HUDEP-2 (cell line): ENCODE measurements at regions not wholly inside any gene's neighbourhood (a gene's known extent, or its start where the extent isn't known, plus 50 kb on each side); places are given as distances from the start of the nearest gene placed in this dataset.

Source experiments
- DNase-seq, 76 experiments: peaks; one replicate each; lab custom pipeline; 2025; ENCODE audit not compliant: unreplicated experiment in 76 of 76; lab: John Stamatoyannopoulos, UW

DNA sequence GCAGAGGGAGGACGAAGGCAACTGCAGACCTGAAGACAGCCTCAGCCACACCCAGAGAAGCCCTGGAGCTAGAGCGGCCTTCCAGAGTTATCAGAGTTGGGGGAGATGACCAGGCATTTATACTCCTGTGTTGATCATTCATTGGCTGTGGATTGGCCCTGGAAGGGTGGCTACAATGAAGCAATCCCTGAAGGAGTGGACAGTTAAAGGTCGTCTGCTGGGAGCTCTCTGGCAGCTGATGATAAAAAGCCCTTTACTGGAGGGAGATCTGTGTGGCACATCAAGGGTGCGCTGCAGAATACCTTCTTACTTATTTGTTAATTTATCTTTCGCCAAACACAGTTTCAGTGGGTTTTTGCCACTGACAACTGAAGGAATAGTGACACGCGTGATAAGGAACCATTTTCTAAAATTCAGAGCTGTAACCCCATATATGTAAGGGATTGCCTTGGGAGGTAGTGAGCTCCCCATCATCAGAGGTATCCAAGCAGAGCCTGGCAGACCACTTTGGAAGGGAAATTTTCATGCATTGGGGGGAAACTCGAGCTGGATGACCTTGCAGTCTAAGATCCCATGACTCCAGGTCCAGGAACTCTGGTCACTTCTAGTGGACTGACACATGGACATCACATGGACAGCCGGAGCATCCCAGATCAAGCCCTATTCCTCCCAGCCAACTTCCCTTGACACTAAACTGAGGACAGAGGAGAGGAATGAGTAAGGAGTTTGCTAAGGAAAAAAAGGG lies 126.4 kb upstream of the GADD45A start:
- no peak for DNase-seq

GRCh38 chr1:67559222-67559700 lies 125.7 kb upstream of the GADD45A start:
- no peak for DNase-seq

DNA sequence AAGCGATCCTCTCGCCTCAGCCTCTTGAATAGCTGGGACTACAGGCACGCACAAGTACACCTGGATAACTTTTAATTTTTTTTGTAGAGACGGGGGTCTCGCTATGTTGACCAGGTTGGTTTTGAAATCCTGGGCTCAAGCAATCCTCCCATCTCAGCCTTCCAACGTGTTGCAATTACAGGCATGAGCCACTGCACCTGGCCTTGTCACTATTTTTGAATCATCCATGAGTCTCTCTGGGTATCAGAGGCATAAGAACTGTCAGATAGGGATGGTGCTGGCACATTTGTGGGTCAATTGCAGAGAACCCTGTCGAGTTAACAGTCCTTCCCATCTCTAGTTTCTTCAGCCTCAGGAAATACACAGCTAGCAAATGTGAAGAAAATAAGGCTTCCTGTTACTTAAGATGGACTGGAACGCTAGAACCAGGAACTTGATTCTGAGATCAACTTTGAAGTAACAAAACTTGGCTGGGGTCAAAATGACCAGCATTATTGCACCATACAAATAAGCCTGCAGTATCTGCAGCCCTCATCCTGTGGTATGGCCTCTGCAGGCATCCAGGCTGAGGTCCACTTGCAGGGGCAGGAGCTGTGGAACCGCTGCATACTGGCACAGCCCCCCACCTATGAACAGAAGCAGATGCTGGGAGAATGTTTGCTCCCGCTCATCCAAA lies 124.3 kb upstream of the GADD45A start:
- no peak for DNase-seq

GRCh38 chr1:67561704-67562113 lies 123.3 kb upstream of the GADD45A start:
- DNase-seq = peak in 71 of 76 experiments; percentile 4 to 87 (median 59)

DNA sequence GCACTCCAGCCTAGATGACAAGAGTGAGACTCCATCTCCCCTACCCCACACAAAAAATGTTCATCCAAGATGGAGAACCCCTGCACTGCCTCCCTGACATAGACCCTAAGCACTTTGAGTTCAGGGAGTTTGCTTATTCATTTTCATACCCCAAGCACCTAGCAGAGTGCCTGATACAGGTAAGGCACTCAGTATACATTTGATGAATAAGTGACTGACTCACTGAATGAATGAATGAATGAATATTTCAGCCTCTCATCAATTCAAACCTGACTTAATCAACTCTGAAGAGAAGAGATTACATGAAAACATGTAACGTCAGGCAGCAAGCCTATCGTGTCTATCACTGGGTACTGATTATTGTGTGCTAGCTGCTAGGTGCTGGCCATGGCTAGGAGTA lies 121.3 kb upstream of the GADD45A start:
- DNase-seq = no peak

DNA sequence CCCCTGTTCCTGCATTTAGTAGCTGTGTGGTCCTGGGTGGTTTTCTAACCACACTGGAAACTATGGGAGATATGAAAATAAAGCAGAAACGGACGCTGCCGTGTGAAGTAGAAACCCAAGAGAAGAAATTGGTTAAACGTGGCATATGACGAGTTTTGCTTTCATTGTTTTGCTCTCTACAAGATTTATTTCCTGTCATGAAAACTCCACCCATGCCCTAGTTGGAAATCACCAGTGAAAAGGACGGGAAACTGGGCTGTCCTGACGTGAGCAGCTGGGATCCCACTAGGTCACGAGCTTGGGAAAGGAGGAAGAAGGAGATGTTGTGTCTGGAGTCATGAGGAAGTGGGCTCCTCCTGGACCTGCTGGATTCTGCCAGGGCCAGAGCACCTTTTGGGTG lies 120.8 kb upstream of the GADD45A start:
- no peak for DNase-seq

- DNase-seq = no peak
Observed at GRCh38 chr1:67566803-67567377, 118.1 kb upstream of the GADD45A start.

- DNase-seq = no peak
Observed at GRCh38 chr1:67570486-67571143, 114.4 kb upstream of the GADD45A start.

- no peak for DNase-seq
Observed at GRCh38 chr1:67571406-67571805, 113.6 kb upstream of the GADD45A start.

GRCh38 chr1:67571901-67572593 lies 113.0 kb upstream of the GADD45A start:
- no peak for DNase-seq

DNA sequence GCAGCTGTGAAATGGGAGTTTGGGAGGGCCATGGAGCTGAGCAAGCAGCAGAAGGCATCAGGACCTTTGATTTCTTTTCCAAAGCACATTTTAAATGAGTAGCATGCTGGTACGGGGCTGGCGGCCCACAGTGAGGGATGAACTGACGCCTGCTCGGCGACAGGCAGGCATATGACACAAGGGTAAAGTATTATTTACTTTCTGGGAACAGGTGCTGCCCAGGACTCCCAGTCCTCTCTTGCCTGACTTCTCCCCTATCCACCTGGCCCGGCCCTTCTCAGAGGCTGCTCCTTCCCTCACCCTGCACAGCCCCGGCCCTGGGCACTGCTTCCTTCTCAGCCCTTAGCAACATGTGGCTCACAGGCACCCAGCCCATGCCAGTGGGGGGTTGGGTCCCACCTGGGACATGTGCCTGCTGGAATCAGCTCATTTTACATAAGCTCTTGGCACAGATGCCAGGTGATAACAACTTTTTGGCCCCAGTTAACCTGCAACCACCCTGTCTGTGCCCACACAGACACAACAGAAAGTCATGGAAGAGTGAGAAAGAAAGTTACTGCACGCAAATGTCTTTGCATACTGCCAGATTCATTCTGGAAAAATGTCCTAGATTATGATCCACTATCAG lies 112.3 kb upstream of the GADD45A start:
- no peak for DNase-seq

- DNase-seq = no peak
Observed at GRCh38 chr1:67573311-67573872, 111.6 kb upstream of the GADD45A start.

GRCh38 chr1:67574221-67574620 lies 110.8 kb upstream of the GADD45A start:
- DNase-seq = no peak

GRCh38 chr1:67575861-67576260 lies 109.1 kb upstream of the GADD45A start:
- no peak for DNase-seq

DNA sequence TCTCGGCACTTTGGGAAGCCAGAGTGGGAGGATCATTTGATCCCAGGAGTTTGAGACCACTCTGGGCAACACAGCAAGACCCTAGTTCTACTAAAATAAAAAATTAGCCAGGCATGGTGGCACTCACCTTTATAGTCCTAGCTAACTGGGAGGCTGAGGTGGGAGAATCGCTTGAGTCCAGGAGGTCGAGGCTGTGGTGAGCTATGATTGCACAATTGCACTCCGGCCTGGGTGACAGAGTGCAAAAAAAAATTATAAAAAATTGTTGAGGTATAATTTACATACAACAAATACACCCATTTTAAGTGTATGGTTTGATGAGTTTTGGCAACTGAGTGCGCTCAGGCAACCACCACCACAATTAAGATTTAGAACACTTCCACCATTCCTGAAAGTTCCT lies 108.5 kb upstream of the GADD45A start:
- no peak for DNase-seq

- DNase-seq = no peak
Observed at GRCh38 chr1:67577646-67578045, 107.4 kb upstream of the GADD45A start.

DNA sequence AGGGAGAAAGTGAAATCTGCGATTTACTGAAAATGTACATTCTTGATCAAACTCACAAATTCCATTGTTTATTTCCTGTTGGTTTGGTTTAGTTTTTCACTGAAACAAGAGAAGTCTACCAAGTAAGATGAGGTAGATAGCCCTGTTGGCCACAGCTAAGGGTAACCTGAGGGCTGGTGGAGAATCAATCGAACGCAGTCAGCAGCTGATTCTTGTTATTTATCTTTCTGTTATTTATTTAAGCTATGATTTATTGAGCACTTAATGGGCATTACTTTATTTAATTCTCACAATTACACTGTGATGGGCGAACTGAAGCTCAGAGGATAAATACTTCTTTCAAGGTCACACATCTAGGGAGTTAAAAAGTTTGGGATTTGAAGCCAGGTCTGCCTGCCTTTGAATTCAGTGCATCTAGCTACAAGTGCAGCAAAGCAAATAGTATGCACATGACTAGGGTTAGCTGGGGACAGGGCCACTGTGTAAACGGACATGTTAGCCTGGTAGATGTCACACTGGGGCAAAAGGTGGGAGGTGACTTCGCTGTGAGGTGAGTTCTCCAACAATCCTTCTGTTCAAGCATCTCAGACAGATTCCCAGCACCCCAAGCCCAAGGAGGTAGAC lies 106.5 kb upstream of the GADD45A start:
- DNase-seq = no peak

DNA sequence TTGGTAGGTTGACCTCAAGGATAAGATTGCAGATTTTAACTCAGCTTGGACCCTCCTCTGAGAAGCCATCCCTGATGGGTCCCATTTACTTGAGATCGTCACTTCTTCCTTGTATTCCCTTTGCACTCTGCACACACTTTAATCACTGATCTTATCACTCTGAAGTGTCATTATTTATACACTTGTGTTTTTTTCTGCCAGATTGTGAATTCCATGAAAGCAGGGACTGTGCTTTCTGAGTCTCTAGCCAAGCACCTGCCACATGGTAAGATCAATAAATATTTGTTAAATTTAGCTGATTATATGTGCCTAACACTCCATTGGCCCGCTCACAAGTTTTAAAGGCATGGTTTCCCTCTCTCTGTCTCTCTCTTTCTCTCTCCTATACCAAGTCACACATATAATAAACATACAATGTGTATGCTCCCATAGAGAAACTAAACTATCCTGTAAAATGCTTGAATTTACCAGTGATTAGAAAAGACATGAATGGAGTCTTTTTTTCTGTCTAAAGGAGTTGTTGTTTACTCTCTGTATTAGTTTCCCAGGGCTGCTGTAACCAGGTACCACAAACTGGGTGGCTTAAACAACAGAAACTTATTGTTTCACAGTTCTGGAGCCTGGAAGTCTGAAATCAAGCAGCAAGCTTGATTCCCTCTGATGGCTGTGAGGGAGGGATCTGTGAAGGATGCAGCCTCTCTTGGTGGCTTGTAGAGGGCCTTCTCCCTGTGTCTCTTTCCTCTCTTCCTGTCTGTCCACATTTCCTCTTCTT lies 105.2 kb upstream of the GADD45A start:
- DNase-seq = no peak
